H1 (cell line): ENCODE measurements at regions not wholly inside any gene's neighbourhood (a gene's known extent, or its start where the extent isn't known, plus 50 kb on each side); places are given as distances from the start of the nearest gene placed in this dataset.

Experiments
- RNF2 ChIP-seq: fragments of 200-900, 300-1000 bp; sonication (generic); IDR thresholded peaks from 2 replicates; pipeline ENCODE4 v1.7.1; 2016; ENCODE audit warnings: borderline replicate concordance, low read depth, mild to moderate bottlenecking, antibody characterized with exemption, low read length; ENCODE audit not compliant: poor library complexity, severe bottlenecking; ENCODE audit errors: missing control alignments

DNA sequence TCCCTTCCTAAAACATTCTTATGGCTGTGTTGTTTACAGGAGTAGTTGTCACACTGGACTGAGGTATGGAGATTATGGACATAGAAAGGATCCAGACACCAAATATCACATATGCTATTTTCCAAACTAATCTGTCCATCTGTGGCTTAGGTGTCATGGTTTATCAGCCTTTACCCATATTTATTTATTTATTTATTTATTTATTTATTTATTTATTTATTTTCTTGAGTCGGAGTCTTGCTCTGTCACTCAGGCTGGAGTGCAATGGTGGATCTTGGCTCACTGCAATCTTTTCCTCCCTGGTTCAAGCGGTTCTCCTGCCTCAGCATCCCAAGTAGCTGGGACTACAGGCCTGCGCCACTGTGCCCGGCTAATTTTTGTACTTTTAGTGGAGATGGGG is 1103.1 kb downstream of the MAT2B start (continued):
- TF ChIP-seq RNF2: no peak
